MM.1S (cell line): ENCODE measurements at regions not wholly inside any gene's neighbourhood (a gene's known extent, or its start where the extent isn't known, plus 50 kb on each side); places are given as distances from the start of the nearest gene placed in this dataset.

Source experiments
- CTCF ChIP-seq: fragments of 300-600 bp; sonication (generic); IDR thresholded peaks from 2 replicates; pipeline ENCODE4 v1.5.1; 2016; ENCODE audit warnings: antibody characterized with exemption, low read length, mixed read lengths
- EZH2 ChIP-seq: fragments of 300-600 bp; sonication (generic); optimal IDR thresholded peaks from 2 replicates; pipeline ENCODE3; 2017; ENCODE audit warnings: low read depth, mild to moderate bottlenecking, antibody characterized with exemption, low read length, mixed read lengths
- EZH2phosphoT487 ChIP-seq: fragments of 300-600 bp; sonication (generic); IDR thresholded peaks from 2 replicates; pipeline ENCODE4 v1.6.1; 2018; ENCODE audit warnings: antibody characterized with exemption, low read length

GRCh38 chr2:187939180-187939579 is 352.5 kb upstream of the GULP1 start:
- TF ChIP-seq EZH2phosphoT487 = no peak
- TF ChIP-seq CTCF = no peak
- no peak for TF ChIP-seq EZH2
